ENCODE measurements at regions not wholly inside any gene's neighbourhood (a gene's known extent, or its start where the extent isn't known, plus 50 kb on each side); places are given as distances from the start of the nearest gene placed in this dataset.

DNA sequence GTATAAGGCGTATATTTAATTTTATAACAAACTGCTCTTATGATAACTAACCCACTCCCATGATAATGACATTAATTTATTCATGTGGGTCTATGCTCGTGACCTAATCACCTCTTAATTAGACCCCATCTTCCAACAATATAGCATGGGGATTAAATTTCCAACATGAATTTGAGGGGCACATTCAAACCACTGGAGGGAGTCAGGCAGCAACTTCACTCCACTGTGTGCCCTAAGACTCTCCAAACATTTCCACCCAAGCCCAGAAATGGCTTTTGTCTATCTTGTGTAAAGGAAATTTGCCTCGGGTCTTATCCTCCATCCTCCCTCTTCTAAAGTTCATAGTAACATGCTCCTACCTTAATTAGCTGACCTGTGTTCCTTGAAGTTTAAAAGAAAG, 616.1 kb upstream of the CPEB2 start:
- H3K9ac ChIP-seq (ENCODE audit: low read length in 3 of 3): no peak overlapping the region
- TF ChIP-seq, protein P1, sequence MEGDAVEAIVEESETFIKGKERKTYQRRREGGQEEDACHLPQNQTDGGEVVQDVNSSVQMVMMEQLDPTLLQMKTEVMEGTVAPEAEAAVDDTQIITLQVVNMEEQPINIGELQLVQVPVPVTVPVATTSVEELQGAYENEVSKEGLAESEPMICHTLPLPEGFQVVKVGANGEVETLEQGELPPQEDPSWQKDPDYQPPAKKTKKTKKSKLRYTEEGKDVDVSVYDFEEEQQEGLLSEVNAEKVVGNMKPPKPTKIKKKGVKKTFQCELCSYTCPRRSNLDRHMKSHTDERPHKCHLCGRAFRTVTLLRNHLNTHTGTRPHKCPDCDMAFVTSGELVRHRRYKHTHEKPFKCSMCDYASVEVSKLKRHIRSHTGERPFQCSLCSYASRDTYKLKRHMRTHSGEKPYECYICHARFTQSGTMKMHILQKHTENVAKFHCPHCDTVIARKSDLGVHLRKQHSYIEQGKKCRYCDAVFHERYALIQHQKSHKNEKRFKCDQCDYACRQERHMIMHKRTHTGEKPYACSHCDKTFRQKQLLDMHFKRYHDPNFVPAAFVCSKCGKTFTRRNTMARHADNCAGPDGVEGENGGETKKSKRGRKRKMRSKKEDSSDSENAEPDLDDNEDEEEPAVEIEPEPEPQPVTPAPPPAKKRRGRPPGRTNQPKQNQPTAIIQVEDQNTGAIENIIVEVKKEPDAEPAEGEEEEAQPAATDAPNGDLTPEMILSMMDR (IDR thresholded peaks at IDR 0.05; ENCODE audit: borderline replicate concordance, extremely low read depth, insufficient read depth): no peak
- no peak for DNase-seq

DNA sequence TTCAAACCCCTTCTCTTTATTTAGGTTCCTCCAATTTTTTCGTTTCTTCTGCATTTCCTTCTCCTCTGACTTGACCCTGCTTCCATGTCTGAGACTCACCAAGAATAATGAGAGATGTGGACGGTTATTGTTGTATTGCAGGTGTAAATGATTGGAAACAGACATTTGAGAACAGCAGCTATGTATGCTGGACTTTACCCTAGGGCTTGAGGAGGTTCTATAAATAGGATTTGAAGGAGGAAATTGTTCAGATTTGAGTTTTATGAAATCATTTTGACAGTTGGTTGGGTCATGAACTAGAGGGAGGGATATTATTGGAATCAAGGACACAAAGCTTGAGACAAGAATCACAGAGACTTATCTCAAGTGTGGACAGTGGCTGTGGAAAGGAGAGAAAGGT, 614.6 kb upstream of the CPEB2 start:
- Histone ChIP-seq H3K27ac (ENCODE audit: low read depth in 2 of 2, low read length in 2 of 2) (no peak overlapping the region), H3K4me3 (ENCODE audit: low read length in 3 of 3) (no peak overlapping the region), H3K36me3 (ENCODE audit: control insufficient read depth in 2 of 3, insufficient read depth in 3 of 3, low read length in 3 of 3) (no peaks in the 10 kb centered on the region), H3K4me1 (ENCODE audit: control insufficient read depth in 2 of 3, insufficient read depth in 2 of 3, low read depth in 1 of 3, low read length in 3 of 3) (no peaks in the 10 kb centered on the region), H3K9ac (ENCODE audit: low read length in 3 of 3) (no peak overlapping the region), H3K9me3 (ENCODE audit: control insufficient read depth in 2 of 3, insufficient read depth in 1 of 3, low read length in 3 of 3) (no peaks in the 10 kb centered on the region), H3K27me3 (ENCODE audit: control insufficient read depth, insufficient read depth, low read length) (no peaks in the 10 kb centered on the region)
- intact Hi-C loops (cut with DNase I): no loop called here
- TF ChIP-seq, protein P1 (IDR thresholded peaks at IDR 0.05; ENCODE audit: borderline replicate concordance, extremely low read depth, insufficient read depth): no peak
- no peak for FAIRE-seq
- DNase-seq: no peak

More for the DNA sequence above, 616.1 kb upstream of the CPEB2 start:
- no peaks in the 10 kb centered on the region for H3K4me1 ChIP-seq (ENCODE audit: control insufficient read depth in 2 of 3, insufficient read depth in 2 of 3, low read depth in 1 of 3, low read length in 3 of 3)
- H3K27ac ChIP-seq (ENCODE audit: low read depth in 2 of 2, low read length in 2 of 2): no peak overlapping the region
- H3K4me3 ChIP-seq (ENCODE audit: low read length in 3 of 3): no peak overlapping the region
- H3K36me3 ChIP-seq (ENCODE audit: control insufficient read depth in 2 of 3, insufficient read depth in 3 of 3, low read length in 3 of 3): no peaks in the 10 kb centered on the region
- no peaks in the 10 kb centered on the region for H3K27me3 ChIP-seq (ENCODE audit: control insufficient read depth, insufficient read depth, low read length)
- H3K9me3 ChIP-seq (ENCODE audit: control insufficient read depth in 2 of 3, insufficient read depth in 1 of 3, low read length in 3 of 3): no peaks in the 10 kb centered on the region
- intact Hi-C loops (cut with DNase I): no loop called here
- FAIRE-seq: no peak

DNA sequence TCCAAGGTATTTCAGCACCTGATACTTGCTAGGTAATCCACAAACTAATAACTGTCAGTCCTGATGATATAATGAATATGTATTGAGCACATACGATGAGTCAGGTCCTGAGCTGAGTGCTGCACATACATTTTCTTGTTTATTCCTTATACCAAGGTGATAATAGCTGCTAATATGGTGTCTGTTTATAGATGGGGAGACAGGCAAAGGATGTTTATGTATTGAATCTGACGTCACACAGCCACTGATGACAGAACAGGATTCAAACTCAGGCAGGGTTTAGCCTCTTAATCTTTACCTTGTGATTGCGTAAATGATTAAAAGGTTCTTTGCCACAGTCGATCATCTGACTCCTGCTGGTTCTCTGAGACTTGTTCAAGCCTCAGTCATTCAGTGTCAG, 609.9 kb upstream of the CPEB2 start:
- Histone ChIP-seq H3K9me3 (ENCODE audit: control insufficient read depth in 2 of 3, insufficient read depth in 1 of 3, low read length in 3 of 3) (no peaks in the 10 kb centered on the region), H3K27ac (ENCODE audit: low read depth in 2 of 2, low read length in 2 of 2) (no peak overlapping the region), H3K36me3 (ENCODE audit: control insufficient read depth in 2 of 3, insufficient read depth in 3 of 3, low read length in 3 of 3) (no peaks in the 10 kb centered on the region), H3K9ac (ENCODE audit: low read length in 3 of 3) (no peak overlapping the region), H3K4me1 (ENCODE audit: control insufficient read depth in 2 of 3, insufficient read depth in 2 of 3, low read depth in 1 of 3, low read length in 3 of 3) (no peaks in the 10 kb centered on the region), H3K27me3 (ENCODE audit: control insufficient read depth, insufficient read depth, low read length) (no peaks in the 10 kb centered on the region), H3K4me3 (ENCODE audit: low read length in 3 of 3) (no peak overlapping the region)
- intact Hi-C loops (cut with DNase I): no loop called here
- FAIRE-seq (no peak), DNase-seq (no peak)
- TF ChIP-seq, protein P1 (IDR thresholded peaks at IDR 0.05; ENCODE audit: borderline replicate concordance, extremely low read depth, insufficient read depth): no peak

DNA sequence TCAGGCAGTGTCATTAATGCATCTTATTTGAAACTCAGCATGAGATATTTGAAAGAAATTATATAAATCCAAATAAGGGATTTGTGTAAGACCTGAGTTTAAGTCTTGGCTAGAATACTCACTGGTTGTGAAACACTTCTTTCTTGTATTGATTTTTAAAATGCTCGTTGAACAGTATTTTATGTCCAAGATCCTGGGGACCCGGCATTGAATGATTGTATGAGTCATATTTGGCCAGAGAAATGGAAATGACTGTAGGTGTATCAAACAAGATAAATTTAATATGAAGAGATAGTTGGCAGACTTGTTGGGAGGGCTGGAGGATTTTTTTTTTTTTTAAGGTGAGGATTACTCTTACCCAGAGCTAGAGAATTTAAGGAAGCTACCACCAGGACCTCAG, 606.1 kb upstream of the CPEB2 start:
- FAIRE-seq: no peak
- DNase-seq: no peak
- no peak overlapping the region for H3K9ac ChIP-seq (ENCODE audit: low read length in 3 of 3)
- H3K36me3 ChIP-seq (ENCODE audit: control insufficient read depth in 2 of 3, insufficient read depth in 3 of 3, low read length in 3 of 3): no peaks in the 10 kb centered on the region
- H3K27ac ChIP-seq (ENCODE audit: low read depth in 2 of 2, low read length in 2 of 2): no peak overlapping the region
- no peak overlapping the region for H3K4me3 ChIP-seq (ENCODE audit: low read length in 3 of 3)
- TF ChIP-seq, protein P1 (IDR thresholded peaks at IDR 0.05; ENCODE audit: borderline replicate concordance, extremely low read depth, insufficient read depth): no peak
- intact Hi-C loops (cut with DNase I): no loop called here
- no peaks in the 10 kb centered on the region for H3K27me3 ChIP-seq (ENCODE audit: control insufficient read depth, insufficient read depth, low read length)
- H3K9me3 ChIP-seq (ENCODE audit: control insufficient read depth in 2 of 3, insufficient read depth in 1 of 3, low read length in 3 of 3): no peaks in the 10 kb centered on the region
- no peaks in the 10 kb centered on the region for H3K4me1 ChIP-seq (ENCODE audit: control insufficient read depth in 2 of 3, insufficient read depth in 2 of 3, low read depth in 1 of 3, low read length in 3 of 3)
